Activated naive CD8-positive, alpha-beta T cell treated with anti-CD3 and anti-CD28 coated beads, Interleukin-2, amount 50 U/mL, for 24 hours (primary cell): ENCODE measurements at regions not wholly inside any gene's neighbourhood (a gene's known extent, or its start where the extent isn't known, plus 50 kb on each side); places are given as distances from the start of the nearest gene placed in this dataset.
"Not testable (repeated sequence)": the region's sequence is repeated elsewhere in the genome, so short reads cannot be mapped to it uniquely, and the experiment has no call there.

Source experiments
- ATAC-seq: fragments of 150-1000 bp; cut with Tn5 transposase; one replicate; pipeline ENCODE4 v1.10.0; 2021
- DNase-seq: peaks from one replicate; pipeline ENCODE4 v3.0.0; 2021
- H3K27ac Mint-ChIP-seq: one replicate; pipeline ENCODE4 v1.8.0; 2021; ENCODE audit warnings: mild to moderate bottlenecking, mixed read lengths
- H3K27me3 Mint-ChIP-seq: one replicate; pipeline ENCODE4 v1.8.0; 2021; ENCODE audit warnings: mixed read lengths
- H3K36me3 Mint-ChIP-seq: one replicate; pipeline ENCODE4 v1.8.0; 2021; ENCODE audit warnings: low read depth, mixed read lengths
- H3K4me1 Mint-ChIP-seq: one replicate; pipeline ENCODE4 v1.8.0; 2021; ENCODE audit warnings: mixed read lengths
- H3K4me3 Mint-ChIP-seq: one replicate; pipeline ENCODE4 v1.8.0; 2021; ENCODE audit warnings: mild to moderate bottlenecking, moderate library complexity, mixed read lengths
- H3K9me3 Mint-ChIP-seq: one replicate; pipeline ENCODE4 v1.8.0; 2021; ENCODE audit warnings: mixed read lengths

- ATAC-seq (no peak), DNase-seq (no peak)
- Mint-ChIP-seq H3K4me1 (no peaks in the 10 kb centered on the region), H3K27me3 (no peaks in the 10 kb centered on the region), H3K36me3 (no peaks in the 10 kb centered on the region), H3K4me3 (no peak overlapping the region), H3K27ac (no peak overlapping the region), H3K9me3 (peaks cover 28% of the 10 kb centered on the region)
Observed at GRCh38 chr4:28082686-28083390, 1222.2 kb downstream of the STIM2 start.

- H3K27ac Mint-ChIP-seq = no peak overlapping the region
- H3K27me3 Mint-ChIP-seq = no peaks in the 10 kb centered on the region
- DNase-seq (no peak), ATAC-seq (no peak)
- H3K4me1 Mint-ChIP-seq = no peaks in the 10 kb centered on the region
- H3K4me3 Mint-ChIP-seq = no peak overlapping the region
- H3K36me3 Mint-ChIP-seq = no peaks in the 10 kb centered on the region
- H3K9me3 Mint-ChIP-seq = peaks cover 10% of the 10 kb centered on the region
Observed at GRCh38 chr4:28092610-28093009, 1232.0 kb downstream of the STIM2 start.

- no peak for DNase-seq
- no peaks in the 10 kb centered on the region for H3K4me1 Mint-ChIP-seq
- no peak for ATAC-seq
- H3K36me3 Mint-ChIP-seq = no peaks in the 10 kb centered on the region
- no peaks in the 10 kb centered on the region for H3K27me3 Mint-ChIP-seq
- H3K9me3 Mint-ChIP-seq = peaks cover 10% of the 10 kb centered on the region
- no peak overlapping the region for H3K4me3 Mint-ChIP-seq
- H3K27ac Mint-ChIP-seq = no peak overlapping the region
Observed at GRCh38 chr4:28093071-28093470, 1232.4 kb downstream of the STIM2 start.

- Mint-ChIP-seq H3K36me3 (no peaks in the 10 kb centered on the region), H3K27me3 (no peaks in the 10 kb centered on the region), H3K27ac (no peak overlapping the region), H3K9me3 (no peaks in the 10 kb centered on the region), H3K4me3 (no peak overlapping the region), H3K4me1 (no peaks in the 10 kb centered on the region)
- no peak for ATAC-seq
- no peak for DNase-seq
Observed at GRCh38 chr4:28101583-28101982, 1240.9 kb downstream of the STIM2 start.

- Mint-ChIP-seq H3K27me3 (no peaks in the 10 kb centered on the region), H3K27ac (no peak overlapping the region), H3K4me1 (no peaks in the 10 kb centered on the region), H3K36me3 (no peaks in the 10 kb centered on the region), H3K9me3 (no peaks in the 10 kb centered on the region), H3K4me3 (no peak overlapping the region)
- no peak for DNase-seq
- no peak for ATAC-seq
Observed at GRCh38 chr4:28105271-28105859, 1244.7 kb downstream of the STIM2 start.

GRCh38 chr4:28106155-28106554 lies 1245.5 kb downstream of the STIM2 start:
- no peak overlapping the region for H3K27ac Mint-ChIP-seq
- no peaks in the 10 kb centered on the region for H3K4me1 Mint-ChIP-seq
- no peak for ATAC-seq
- no peaks in the 10 kb centered on the region for H3K27me3 Mint-ChIP-seq
- H3K9me3 Mint-ChIP-seq = no peaks in the 10 kb centered on the region
- H3K36me3 Mint-ChIP-seq = no peaks in the 10 kb centered on the region
- DNase-seq = no peak
- H3K4me3 Mint-ChIP-seq = no peak overlapping the region

- H3K4me1 Mint-ChIP-seq = no peaks in the 10 kb centered on the region
- ATAC-seq (no peak), DNase-seq (no peak)
- H3K27me3 Mint-ChIP-seq = no peaks in the 10 kb centered on the region
- no peak overlapping the region for H3K4me3 Mint-ChIP-seq
- no peaks in the 10 kb centered on the region for H3K36me3 Mint-ChIP-seq
- H3K27ac Mint-ChIP-seq = no peak overlapping the region
- peaks cover 3% of the 10 kb centered on the region for H3K9me3 Mint-ChIP-seq
Observed at GRCh38 chr4:28109801-28110200, 1249.2 kb downstream of the STIM2 start.

- H3K9me3 Mint-ChIP-seq, H3K4me1 Mint-ChIP-seq, ATAC-seq, H3K27ac Mint-ChIP-seq, H3K27me3 Mint-ChIP-seq, DNase-seq, H3K36me3 Mint-ChIP-seq, H3K4me3 Mint-ChIP-seq: not testable (repeated sequence)
Observed at GRCh38 chr4:28112691-28113335, 1252.2 kb downstream of the STIM2 start.

- H3K36me3 Mint-ChIP-seq, DNase-seq, H3K4me3 Mint-ChIP-seq, H3K4me1 Mint-ChIP-seq, ATAC-seq, H3K27ac Mint-ChIP-seq, H3K27me3 Mint-ChIP-seq: not testable (repeated sequence)
- H3K9me3 Mint-ChIP-seq = peaks cover 14% of the 10 kb centered on the region
Observed at GRCh38 chr4:28113586-28113985, 1252.9 kb downstream of the STIM2 start.

GRCh38 chr4:28116526-28117083 lies 1256.0 kb downstream of the STIM2 start:
- not testable (repeated sequence) for ATAC-seq, H3K27me3 Mint-ChIP-seq, H3K27ac Mint-ChIP-seq, H3K4me1 Mint-ChIP-seq, DNase-seq, H3K36me3 Mint-ChIP-seq, H3K4me3 Mint-ChIP-seq
- H3K9me3 Mint-ChIP-seq = peaks cover 14% of the 10 kb centered on the region

- no peak for DNase-seq
- H3K27ac Mint-ChIP-seq = no peak overlapping the region
Observed at GRCh38 chr4:28117084-28117682, 1256.5 kb downstream of the STIM2 start.

GRCh38 chr4:28146191-28146590 lies 1285.5 kb downstream of the STIM2 start:
- H3K4me1 Mint-ChIP-seq = no peaks in the 10 kb centered on the region
- DNase-seq = no peak
- no peak overlapping the region for H3K27ac Mint-ChIP-seq
- peaks cover 11% of the 10 kb centered on the region for H3K9me3 Mint-ChIP-seq
- no peak overlapping the region for H3K4me3 Mint-ChIP-seq
- no peaks in the 10 kb centered on the region for H3K27me3 Mint-ChIP-seq
- no peaks in the 10 kb centered on the region for H3K36me3 Mint-ChIP-seq
- no peak for ATAC-seq

More at GRCh38 chr4:28117084-28117682, 1256.5 kb downstream of the STIM2 start:
- Mint-ChIP-seq H3K27me3 (no peaks in the 10 kb centered on the region), H3K4me3 (no peak overlapping the region), H3K36me3 (no peaks in the 10 kb centered on the region), H3K9me3 (peaks cover 14% of the 10 kb centered on the region), H3K4me1 (no peaks in the 10 kb centered on the region)
- ATAC-seq = no peak

GRCh38 chr4:28148221-28148620 lies 1287.6 kb downstream of the STIM2 start:
- no peak for ATAC-seq
- peaks cover 7% of the 10 kb centered on the region for H3K9me3 Mint-ChIP-seq
- no peak for DNase-seq
- H3K27me3 Mint-ChIP-seq = no peaks in the 10 kb centered on the region
- H3K4me1 Mint-ChIP-seq = no peaks in the 10 kb centered on the region
- H3K4me3 Mint-ChIP-seq = no peak overlapping the region
- H3K27ac Mint-ChIP-seq = no peak overlapping the region
- H3K36me3 Mint-ChIP-seq = no peaks in the 10 kb centered on the region

- no peaks in the 10 kb centered on the region for H3K27me3 Mint-ChIP-seq
- H3K36me3 Mint-ChIP-seq = no peaks in the 10 kb centered on the region
- no peaks in the 10 kb centered on the region for H3K9me3 Mint-ChIP-seq
- DNase-seq (no peak), ATAC-seq (no peak)
- no peak overlapping the region for H3K4me3 Mint-ChIP-seq
- H3K4me1 Mint-ChIP-seq = no peaks in the 10 kb centered on the region
- H3K27ac Mint-ChIP-seq = no peak overlapping the region
Observed at GRCh38 chr4:28149762-28150161, 1289.1 kb downstream of the STIM2 start.

GRCh38 chr4:28151314-28151713 lies 1290.7 kb downstream of the STIM2 start:
- Mint-ChIP-seq H3K4me1 (no peaks in the 10 kb centered on the region), H3K27ac (no peak overlapping the region), H3K36me3 (no peaks in the 10 kb centered on the region), H3K4me3 (no peak overlapping the region), H3K9me3 (peaks cover 10% of the 10 kb centered on the region), H3K27me3 (no peaks in the 10 kb centered on the region)
- DNase-seq = no peak
- ATAC-seq = no peak
